ENCODE measurements at regions not wholly inside any gene's neighbourhood (a gene's known extent, or its start where the extent isn't known, plus 50 kb on each side); places are given as distances from the start of the nearest gene placed in this dataset.

DNA sequence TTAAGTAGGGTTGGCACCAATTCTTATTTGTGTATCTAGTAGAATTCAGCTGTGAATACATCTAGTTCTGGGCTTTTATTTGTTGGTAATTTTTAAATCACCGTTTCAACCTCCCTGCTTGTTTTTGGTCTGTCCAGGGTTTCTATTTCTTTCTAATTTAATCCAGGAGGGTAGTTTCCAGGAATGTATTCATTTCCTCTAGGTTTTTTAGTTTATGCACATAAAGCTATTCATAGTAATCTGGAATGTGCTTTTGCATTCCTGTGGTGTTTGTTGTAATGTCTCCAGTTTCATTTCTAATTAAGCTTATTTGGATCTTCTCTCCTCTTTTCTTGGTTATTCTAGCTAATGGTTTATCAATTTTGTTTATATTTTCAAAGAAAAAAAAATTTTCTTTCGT is 1361.8 kb upstream of the DDX18 start:
- TF ChIP-seq, protein P1, sequence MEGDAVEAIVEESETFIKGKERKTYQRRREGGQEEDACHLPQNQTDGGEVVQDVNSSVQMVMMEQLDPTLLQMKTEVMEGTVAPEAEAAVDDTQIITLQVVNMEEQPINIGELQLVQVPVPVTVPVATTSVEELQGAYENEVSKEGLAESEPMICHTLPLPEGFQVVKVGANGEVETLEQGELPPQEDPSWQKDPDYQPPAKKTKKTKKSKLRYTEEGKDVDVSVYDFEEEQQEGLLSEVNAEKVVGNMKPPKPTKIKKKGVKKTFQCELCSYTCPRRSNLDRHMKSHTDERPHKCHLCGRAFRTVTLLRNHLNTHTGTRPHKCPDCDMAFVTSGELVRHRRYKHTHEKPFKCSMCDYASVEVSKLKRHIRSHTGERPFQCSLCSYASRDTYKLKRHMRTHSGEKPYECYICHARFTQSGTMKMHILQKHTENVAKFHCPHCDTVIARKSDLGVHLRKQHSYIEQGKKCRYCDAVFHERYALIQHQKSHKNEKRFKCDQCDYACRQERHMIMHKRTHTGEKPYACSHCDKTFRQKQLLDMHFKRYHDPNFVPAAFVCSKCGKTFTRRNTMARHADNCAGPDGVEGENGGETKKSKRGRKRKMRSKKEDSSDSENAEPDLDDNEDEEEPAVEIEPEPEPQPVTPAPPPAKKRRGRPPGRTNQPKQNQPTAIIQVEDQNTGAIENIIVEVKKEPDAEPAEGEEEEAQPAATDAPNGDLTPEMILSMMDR (IDR thresholded peaks at IDR 0.05; ENCODE audit: low read depth, low read length, poor library complexity, severe bottlenecking), result no peak
- no peak for TF ChIP-seq EZH2phosphoT487 (IDR thresholded peaks at IDR 0.05; ENCODE audit: borderline replicate concordance, low read length)
